Lung (tissue), 11 donors: ENCODE measurements at regions not wholly inside any gene's neighbourhood (a gene's known extent, or its start where the extent isn't known, plus 50 kb on each side); places are given as distances from the start of the nearest gene placed in this dataset.
A peak's percentile ranks its signal among the peaks of the same experiment; 100 is the strongest.

Experiments used
- ATAC-seq: fragments of 200-7000 bp; cut with Tn5 transposase; one replicate; pipeline ENCODE4 v1.9.1; 2020; ENCODE audit warnings: moderate number of reproducible peaks; ENCODE audit not compliant: insufficient read depth, low FRiP score
- DNase-seq, 3 donors: peaks; one replicate each; pipeline ENCODE4 v3.0.0-alpha.2; 2013 to 2017
- H3K27ac ChIP-seq, 2 donors: one replicate each; pipeline ENCODE4 v1.5.1; 2013; ENCODE audit warnings: mild to moderate bottlenecking in 2 of 2, moderate library complexity in 2 of 2, control low read depth in 1 of 2, inconsistent platforms in 1 of 2, low read depth in 1 of 2, low read length in 1 of 2
- H3K27me3 ChIP-seq, 3 donors: one replicate each; pipeline ENCODE4 v1.5.1; 2013; ENCODE audit warnings: low read length in 2 of 3; ENCODE audit not compliant: control insufficient read depth in 3 of 3, insufficient read depth in 3 of 3
- H3K36me3 ChIP-seq, 4 donors: one replicate each; pipeline ENCODE4 v1.5.1; 2013; ENCODE audit warnings: low read length in 4 of 4, mild to moderate bottlenecking in 1 of 4, moderate library complexity in 1 of 4; ENCODE audit not compliant: control insufficient read depth in 4 of 4, insufficient read depth in 4 of 4
- H3K4me1 ChIP-seq, 5 donors: one replicate each; pipeline ENCODE4 v1.5.1; 2013; ENCODE audit warnings: low read length in 5 of 5, mild to moderate bottlenecking in 2 of 5, moderate library complexity in 1 of 5; ENCODE audit not compliant: control insufficient read depth in 5 of 5, insufficient read depth in 5 of 5
- H3K4me3 ChIP-seq: one replicate; pipeline ENCODE4 v1.5.1; 2013; ENCODE audit warnings: mild to moderate bottlenecking, control low read depth, moderate library complexity
- H3K9ac ChIP-seq, 2 donors: one replicate each; pipeline ENCODE4 v1.5.1; 2013; ENCODE audit warnings: low read length in 2 of 2, control low read depth in 1 of 2; ENCODE audit not compliant: insufficient read depth in 1 of 2
- H3K9me3 ChIP-seq, 4 donors: one replicate each; pipeline ENCODE4 v1.5.1; 2013; ENCODE audit warnings: low read length in 3 of 4, mild to moderate bottlenecking in 1 of 4, moderate library complexity in 1 of 4; ENCODE audit not compliant: control insufficient read depth in 4 of 4, insufficient read depth in 3 of 4
- WGBS, 2 donors: extraction: QIAGEN DNeasy Blood & Tissue Kit; methylation state at CpG; one replicate each; pipeline ENCODE4 v1.1.7; 2013; 5-methylcytosine and 5-hydroxymethylcytosine counted together
- TF ChIP-seq, protein P1 (sequence below): IDR thresholded peaks from 2 replicates; pipeline ENCODE4 v1.5.1; 2012; ENCODE audit warnings: mild to moderate bottlenecking; ENCODE audit errors: control extremely low read depth, extremely low read depth
- donor health status: control.
- donor health status: control.
- donor health status: Bipolar disorder and iron deficiency.
- donor health status: healthy.
- donor health status: DM: yes; HTN: yes; CAD: no.

DNA sequence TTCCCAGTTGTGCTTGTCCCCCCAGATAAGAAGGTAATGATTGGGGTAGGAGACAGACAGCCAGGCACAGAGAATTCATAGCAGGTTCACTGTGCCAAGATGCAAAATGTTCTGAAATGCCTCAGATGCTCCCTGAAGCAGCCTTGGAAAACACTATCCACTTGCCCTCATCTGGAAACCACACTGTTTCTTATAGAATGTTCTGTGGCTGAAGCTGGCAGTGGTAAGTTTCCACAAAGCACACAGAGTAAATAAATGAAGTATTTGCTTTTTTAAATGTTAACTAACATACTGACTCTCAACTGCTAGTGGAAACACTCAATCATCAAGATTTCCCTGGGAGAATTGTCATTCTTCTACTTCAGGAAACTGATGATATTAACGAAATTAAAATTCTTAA, 311.4 kb downstream of the PRDM5 start:
- DNase-seq, result peak in 1 of 3 donors; percentile 5
- 62 to 74% methylated on average over 1 of the region's 1 CpG for WGBS, 2 donors
- no peak overlapping the region for H3K9ac ChIP-seq
- H3K27me3 ChIP-seq, result no peaks in the 10 kb centered on the region
- no peaks in the 10 kb centered on the region for H3K4me1 ChIP-seq
- H3K9me3 ChIP-seq, result no peaks in the 10 kb centered on the region
- no peak overlapping the region for H3K4me3 ChIP-seq
- no peak overlapping the region for H3K27ac ChIP-seq
- no peaks in the 10 kb centered on the region for H3K36me3 ChIP-seq
- ATAC-seq, result no peak
- TF ChIP-seq, protein P1, sequence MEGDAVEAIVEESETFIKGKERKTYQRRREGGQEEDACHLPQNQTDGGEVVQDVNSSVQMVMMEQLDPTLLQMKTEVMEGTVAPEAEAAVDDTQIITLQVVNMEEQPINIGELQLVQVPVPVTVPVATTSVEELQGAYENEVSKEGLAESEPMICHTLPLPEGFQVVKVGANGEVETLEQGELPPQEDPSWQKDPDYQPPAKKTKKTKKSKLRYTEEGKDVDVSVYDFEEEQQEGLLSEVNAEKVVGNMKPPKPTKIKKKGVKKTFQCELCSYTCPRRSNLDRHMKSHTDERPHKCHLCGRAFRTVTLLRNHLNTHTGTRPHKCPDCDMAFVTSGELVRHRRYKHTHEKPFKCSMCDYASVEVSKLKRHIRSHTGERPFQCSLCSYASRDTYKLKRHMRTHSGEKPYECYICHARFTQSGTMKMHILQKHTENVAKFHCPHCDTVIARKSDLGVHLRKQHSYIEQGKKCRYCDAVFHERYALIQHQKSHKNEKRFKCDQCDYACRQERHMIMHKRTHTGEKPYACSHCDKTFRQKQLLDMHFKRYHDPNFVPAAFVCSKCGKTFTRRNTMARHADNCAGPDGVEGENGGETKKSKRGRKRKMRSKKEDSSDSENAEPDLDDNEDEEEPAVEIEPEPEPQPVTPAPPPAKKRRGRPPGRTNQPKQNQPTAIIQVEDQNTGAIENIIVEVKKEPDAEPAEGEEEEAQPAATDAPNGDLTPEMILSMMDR, result no peak

GRCh38 chr4:120591038-120591437, 331.5 kb downstream of the PRDM5 start:
- Histone ChIP-seq H3K4me3 (no peak overlapping the region), H3K9ac (no peak overlapping the region), H3K4me1 (no peaks in the 10 kb centered on the region), H3K27me3 (no peaks in the 10 kb centered on the region), H3K27ac (no peak overlapping the region), H3K36me3 (no peaks in the 10 kb centered on the region), H3K9me3 (no peaks in the 10 kb centered on the region)
- DNase-seq (no peak), ATAC-seq (no peak)
- WGBS, 2 donors, result 36 to 63% methylated on average over 2 of the region's 2 CpGs
- TF ChIP-seq, protein P1, result no peak

DNA sequence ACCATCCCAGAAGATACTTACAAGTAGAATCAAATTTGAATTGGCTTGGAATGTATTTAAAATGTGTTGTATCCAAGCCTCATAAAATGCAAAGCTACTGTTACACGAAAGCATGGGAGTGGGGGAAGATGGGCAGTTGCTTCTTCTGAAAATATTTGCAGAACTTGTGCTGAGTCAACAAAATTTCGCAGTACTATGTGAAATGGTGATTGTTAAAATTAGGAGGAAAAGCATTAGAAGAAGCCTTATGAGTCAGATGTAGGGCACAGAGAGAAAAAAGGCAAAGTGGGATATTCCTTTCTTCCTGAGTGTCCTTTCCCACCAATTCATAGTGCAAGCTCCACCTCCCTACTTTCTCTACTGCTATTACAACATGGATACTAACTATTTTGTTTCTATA, 332.7 kb downstream of the PRDM5 start:
- TF ChIP-seq, protein P1, result no peak
- H3K9ac ChIP-seq, result no peak overlapping the region
- ATAC-seq (no peak), DNase-seq (peak in 1 of 3 donors; percentile 7)
- H3K27ac ChIP-seq, result no peak overlapping the region
- no peaks in the 10 kb centered on the region for H3K9me3 ChIP-seq
- H3K4me1 ChIP-seq, result no peaks in the 10 kb centered on the region
- H3K27me3 ChIP-seq, result no peaks in the 10 kb centered on the region
- no peak overlapping the region for H3K4me3 ChIP-seq
- H3K36me3 ChIP-seq, result no peaks in the 10 kb centered on the region
- WGBS, 2 donors, result 64 to 86% methylated on average over 2 of the region's 2 CpGs

GRCh38 chr4:120568731-120569130, 353.8 kb downstream of the PRDM5 start:
- ATAC-seq (no peak), DNase-seq (peak in 2 of 3 donors; percentile 4 to 7)
- Histone ChIP-seq H3K27ac (no peak overlapping the region), H3K9me3 (peaks cover 0 to 2% (median 0%) of the 10 kb centered on the region in 4 donors), H3K4me3 (no peak overlapping the region), H3K9ac (no peak overlapping the region), H3K36me3 (no peaks in the 10 kb centered on the region), H3K27me3 (no peaks in the 10 kb centered on the region), H3K4me1 (no peaks in the 10 kb centered on the region)
- TF ChIP-seq, protein P1, result no peak
- WGBS, 2 donors, result 39 to 54% methylated on average over 2 of the region's 2 CpGs
